Sigmoid colon (tissue), 6 donors: ENCODE measurements at regions not wholly inside any gene's neighbourhood (a gene's known extent, or its start where the extent isn't known, plus 50 kb on each side); places are given as distances from the start of the nearest gene placed in this dataset.

ENCODE experiments used
- DNase-seq: peaks from one replicate; pipeline ENCODE4 v3.0.0-alpha.2; 2019
- H3K27ac ChIP-seq, 4 donors: fragments of 200-600 bp; sonication (generic); one replicate each; pipeline ENCODE4 v1.5.1; 2016 to 2019; ENCODE audit warnings: mild to moderate bottlenecking in 1 of 4
- H3K27me3 ChIP-seq, 3 donors: fragments of 200-600 bp; sonication (generic); one replicate each; pipeline ENCODE4 v1.5.1; 2019; ENCODE audit warnings: mild to moderate bottlenecking in 1 of 3
- H3K36me3 ChIP-seq, 4 donors: fragments of 200-600 bp; sonication (generic); one replicate each; pipeline ENCODE4 v1.5.1; 2016 to 2019
- H3K4me1 ChIP-seq, 4 donors: fragments of 200-600 bp; sonication (generic); one replicate each; pipeline ENCODE4 v1.5.1; 2017 to 2019
- H3K4me3 ChIP-seq, 4 donors: fragments of 200-600 bp; sonication (generic); one replicate each; pipeline ENCODE4 v1.5.1; 2017 to 2019; ENCODE audit warnings: mild to moderate bottlenecking in 2 of 4, moderate library complexity in 1 of 4
- H3K9me3 ChIP-seq, 4 donors: fragments of 200-600 bp in 3 of 4; sonication (generic) in 3 of 4; one replicate each; pipeline versions ENCODE4 v1.5.1 to v1.6.1; 2013 to 2019
- CTCF ChIP-seq, 4 experiments: fragments of 450-650 bp in 3 of 4; fragments of 200-600 bp in 1 of 4; IDR thresholded peaks; one replicate each; pipeline ENCODE4 v1.5.1; 2016 to 2019; ENCODE audit warnings: antibody characterized with exemption in 4 of 4, mild to moderate bottlenecking in 3 of 4, moderate library complexity in 2 of 4
- EP300 ChIP-seq, 4 donors: sonication (generic); formaldehyde crosslinking; IDR thresholded peaks; one replicate each; pipeline ENCODE4 v1.6.1; 2017; ENCODE audit warnings: antibody characterized with exemption in 4 of 4
- POLR2A ChIP-seq, 2 donors: fragments of 450-650 bp; IDR thresholded peaks; one replicate each; pipeline ENCODE4 v1.6.1; 2016; ENCODE audit warnings: antibody characterized with exemption in 2 of 2, mild to moderate bottlenecking in 2 of 2, moderate library complexity in 2 of 2
- POLR2AphosphoS5 ChIP-seq, 4 donors: sonication (generic); formaldehyde crosslinking; IDR thresholded peaks; one replicate each; pipeline ENCODE4 v1.6.1; 2017; ENCODE audit warnings: antibody characterized with exemption in 4 of 4
- WGBS, 2 donors: extraction: QIAGEN DNeasy Blood & Tissue Kit; methylation state at CpG; one replicate each; pipeline ENCODE4 v1.1.7; 2013; 5-methylcytosine and 5-hydroxymethylcytosine counted together
- intact Hi-C: fragments of 100-400 bp; cut with DNase I; formaldehyde crosslinking; loops from one replicate; pipeline ENCODE4 v1.15.1; 2023
- donor health status: healthy with polysubstance abuse.
- donor health status: healthy.

- WGBS, 2 donors: 25 to 55% methylated on average over 19 of the region's 19 CpGs
- Histone ChIP-seq H3K4me3 (peak overlapping the region; percentile 27 to 60 (median 54)), H3K4me1 (peaks cover 0 to 12% (median 6%) of the 10 kb centered on the region in 4 donors), H3K27ac (peak overlapping the region; percentile 61 to 81 (median 76)), H3K27me3 (no peaks in the 10 kb centered on the region), H3K36me3 (no peaks in the 10 kb centered on the region), H3K9me3 (no peaks in the 10 kb centered on the region)
- no peak for DNase-seq
- intact Hi-C loops: no loop called here
- TF ChIP-seq POLR2AphosphoS5 (IDR thresholded peaks at IDR 0.05): peak in 1 of 4 donors; percentile 7
- TF ChIP-seq POLR2A (IDR thresholded peaks at IDR 0.05): no peak
- TF ChIP-seq EP300 (IDR thresholded peaks at IDR 0.05): no peak
- no peak for TF ChIP-seq CTCF (IDR thresholded peaks at IDR 0.05)
These were observed 74.0 kb upstream of the EIF5 start for GRCh38 chr14:103259801-103260628.

- Histone ChIP-seq H3K4me3 (peak overlapping the region; percentile 27 to 60 (median 54)), H3K4me1 (peaks cover 0 to 12% (median 6%) of the 10 kb centered on the region in 4 donors), H3K27me3 (no peaks in the 10 kb centered on the region), H3K9me3 (no peaks in the 10 kb centered on the region), H3K27ac (peak overlapping the region; percentile 61 to 81 (median 76)), H3K36me3 (no peaks in the 10 kb centered on the region)
- peak; percentile 74 for DNase-seq
- WGBS, 2 donors: 1 to 6% methylated on average over 9 of the region's 9 CpGs
- intact Hi-C loops: no loop called here
- no peak for TF ChIP-seq CTCF (IDR thresholded peaks at IDR 0.05)
- TF ChIP-seq EP300 (IDR thresholded peaks at IDR 0.05): no peak
- TF ChIP-seq POLR2A (IDR thresholded peaks at IDR 0.05): no peak
- TF ChIP-seq POLR2AphosphoS5 (IDR thresholded peaks at IDR 0.05): no peak
These were observed 73.4 kb upstream of the EIF5 start for GRCh38 chr14:103260629-103261124.

GRCh38 chr14:103267226-103267910 lies 66.7 kb upstream of the EIF5 start:
- Histone ChIP-seq H3K9me3 (no peaks in the 10 kb centered on the region), H3K36me3 (no peaks in the 10 kb centered on the region), H3K4me1 (no peaks in the 10 kb centered on the region), H3K27ac (no peak overlapping the region), H3K4me3 (no peak overlapping the region), H3K27me3 (peaks cover 0 to 14% (median 0%) of the 10 kb centered on the region in 3 donors)
- DNase-seq: no peak
- intact Hi-C loops: no loop called here
- TF ChIP-seq POLR2AphosphoS5 (IDR thresholded peaks at IDR 0.05) (no peak), POLR2A (IDR thresholded peaks at IDR 0.05) (no peak), EP300 (IDR thresholded peaks at IDR 0.05) (no peak), CTCF (IDR thresholded peaks at IDR 0.05) (no peak)
- 79 to 83% methylated on average over 11 of the region's 11 CpGs for WGBS, 2 donors

GRCh38 chr14:103271189-103271588 lies 62.8 kb upstream of the EIF5 start:
- TF ChIP-seq EP300 (IDR thresholded peaks at IDR 0.05) (no peak), POLR2A (IDR thresholded peaks at IDR 0.05) (no peak), CTCF (IDR thresholded peaks at IDR 0.05) (no peak), POLR2AphosphoS5 (IDR thresholded peaks at IDR 0.05) (no peak)
- WGBS, 2 donors: 85 to 96% methylated on average over 7 of the region's 7 CpGs
- intact Hi-C loops: no loop called here
- Histone ChIP-seq H3K27ac (no peak overlapping the region), H3K36me3 (no peaks in the 10 kb centered on the region), H3K4me3 (no peak overlapping the region), H3K9me3 (no peaks in the 10 kb centered on the region), H3K27me3 (peaks cover 15 to 52% (median 33%) of the 10 kb centered on the region in 3 donors), H3K4me1 (peaks cover 0 to 15% (median 14%) of the 10 kb centered on the region in 4 donors)
- DNase-seq: peak; percentile 10
